MCF 10A (cell line): ENCODE measurements at regions not wholly inside any gene's neighbourhood (a gene's known extent, or its start where the extent isn't known, plus 50 kb on each side); places are given as distances from the start of the nearest gene placed in this dataset.
"Not testable (repeated sequence)": the region's sequence is repeated elsewhere in the genome, so short reads cannot be mapped to it uniquely, and the experiment has no call there.

ENCODE experiments used
- BruUV-seq: library from RNA; stranded (reverse); fragments of 400-500 nt; replicated peaks from 2 replicates; lab custom pipeline; 2021; lab: Mats Ljungman, UMichigan
- CTCF ChIA-PET: fragments of 300-600 bp; sonication (Branson Sonifier 250); formaldehyde crosslinking; extraction: SDS; loops from one replicate; lab custom pipeline; 2021; ENCODE audit warnings: antibody characterized with exemption, inconsistent platforms; lab: Yijun Ruan, JAX
- POLR2A ChIA-PET: fragments of 300-600, 350-650 bp; sonication (Branson Sonifier 250); formaldehyde crosslinking; extraction: SDS; loops from one replicate; lab custom pipeline; 2020; ENCODE audit warnings: antibody characterized with exemption, inconsistent platforms; lab: Yijun Ruan, JAX
- DNase-seq: peaks from one replicate; pipeline ENCODE4 v3.0.0-alpha.2; 2018; ENCODE audit not compliant: unreplicated experiment
- H3K27ac Mint-ChIP-seq: one replicate; pipeline ENCODE4 v1.8.0; 2022; ENCODE audit warnings: mild to moderate bottlenecking, low read depth, mixed read lengths; ENCODE audit not compliant: unreplicated experiment
- H3K27me3 Mint-ChIP-seq: one replicate; pipeline ENCODE4 v1.8.0; 2022; ENCODE audit warnings: mixed read lengths; ENCODE audit not compliant: insufficient read depth, unreplicated experiment
- H3K36me3 Mint-ChIP-seq: one replicate; pipeline ENCODE4 v1.8.0; 2022; ENCODE audit warnings: mild to moderate bottlenecking, moderate library complexity, mixed read lengths; ENCODE audit not compliant: insufficient read depth, unreplicated experiment
- H3K4me1 Mint-ChIP-seq: one replicate; pipeline ENCODE4 v1.8.0; 2022; ENCODE audit warnings: mixed read lengths; ENCODE audit not compliant: insufficient read depth, unreplicated experiment
- H3K4me3 Mint-ChIP-seq: one replicate; pipeline ENCODE4 v1.8.0; 2022; ENCODE audit warnings: mild to moderate bottlenecking, moderate library complexity, mixed read lengths; ENCODE audit not compliant: unreplicated experiment
- H3K9me3 Mint-ChIP-seq: one replicate; pipeline ENCODE4 v1.8.0; 2022; ENCODE audit warnings: mixed read lengths; ENCODE audit not compliant: unreplicated experiment
- CTCF ChIP-seq: fragments of 200-600 bp; IDR thresholded peaks from one replicate; pipeline ENCODE4 v1.8.0; 2022; ENCODE audit warnings: antibody characterized with exemption, mild to moderate bottlenecking; ENCODE audit not compliant: unreplicated experiment
- intact Hi-C: fragments of 100-400 bp; cut with micrococcal nuclease; formaldehyde crosslinking; loops from 2 replicates; pipeline ENCODE4 v1.14.1; 2022

- no TSS peak for BruUV-seq
- Mint-ChIP-seq H3K4me1 (no peaks in the 10 kb centered on the region), H3K36me3 (no peaks in the 10 kb centered on the region), H3K4me3 (no peak overlapping the region), H3K9me3 (no peaks in the 10 kb centered on the region), H3K27ac (no peak overlapping the region), H3K27me3 (no peaks in the 10 kb centered on the region)
- DNase-seq, result no peak
- ChIA-PET CTCF (no interaction called here), POLR2A (no interaction called here)
- no peak for TF ChIP-seq CTCF
- intact Hi-C loops, result no loop called here
Measured at GRCh38 chr14:105911006-105911847, 384.8 kb downstream of the TMEM121 start.

GRCh38 chr14:105911848-105912292 is 385.5 kb downstream of the TMEM121 start:
- DNase-seq, H3K4me1 Mint-ChIP-seq, BruUV-seq, H3K4me3 Mint-ChIP-seq, H3K9me3 Mint-ChIP-seq, intact Hi-C loops, H3K27ac Mint-ChIP-seq, H3K36me3 Mint-ChIP-seq, POLR2A ChIA-PET, H3K27me3 Mint-ChIP-seq, CTCF ChIA-PET: not testable (repeated sequence)

GRCh38 chr14:105912641-105913180 is 386.3 kb downstream of the TMEM121 start:
- H3K4me1 Mint-ChIP-seq, result no peaks in the 10 kb centered on the region
- no peak overlapping the region for H3K27ac Mint-ChIP-seq
- DNase-seq, result no peak
- no peaks in the 10 kb centered on the region for H3K9me3 Mint-ChIP-seq
- H3K27me3 Mint-ChIP-seq, result no peaks in the 10 kb centered on the region
- H3K4me3 Mint-ChIP-seq, result no peak overlapping the region
- CTCF ChIA-PET, result no interaction called here
- no peak for TF ChIP-seq CTCF
- no peaks in the 10 kb centered on the region for H3K36me3 Mint-ChIP-seq
- no TSS peak for BruUV-seq
- intact Hi-C loops, result no loop called here
- POLR2A ChIA-PET, result no interaction called here

- no TSS peak for BruUV-seq
- DNase-seq, result no peak
- Mint-ChIP-seq H3K4me1 (no peaks in the 10 kb centered on the region), H3K27ac (no peak overlapping the region), H3K36me3 (no peaks in the 10 kb centered on the region), H3K4me3 (no peak overlapping the region), H3K9me3 (no peaks in the 10 kb centered on the region), H3K27me3 (no peaks in the 10 kb centered on the region)
- ChIA-PET CTCF (no interaction called here), POLR2A (no interaction called here)
- intact Hi-C loops, result no loop called here
- TF ChIP-seq CTCF, result no peak
Measured at GRCh38 chr14:105913221-105913620, 386.8 kb downstream of the TMEM121 start.
